ENCODE measurements at regions not wholly inside any gene's neighbourhood (a gene's known extent, or its start where the extent isn't known, plus 50 kb on each side); places are given as distances from the start of the nearest gene placed in this dataset.

DNA sequence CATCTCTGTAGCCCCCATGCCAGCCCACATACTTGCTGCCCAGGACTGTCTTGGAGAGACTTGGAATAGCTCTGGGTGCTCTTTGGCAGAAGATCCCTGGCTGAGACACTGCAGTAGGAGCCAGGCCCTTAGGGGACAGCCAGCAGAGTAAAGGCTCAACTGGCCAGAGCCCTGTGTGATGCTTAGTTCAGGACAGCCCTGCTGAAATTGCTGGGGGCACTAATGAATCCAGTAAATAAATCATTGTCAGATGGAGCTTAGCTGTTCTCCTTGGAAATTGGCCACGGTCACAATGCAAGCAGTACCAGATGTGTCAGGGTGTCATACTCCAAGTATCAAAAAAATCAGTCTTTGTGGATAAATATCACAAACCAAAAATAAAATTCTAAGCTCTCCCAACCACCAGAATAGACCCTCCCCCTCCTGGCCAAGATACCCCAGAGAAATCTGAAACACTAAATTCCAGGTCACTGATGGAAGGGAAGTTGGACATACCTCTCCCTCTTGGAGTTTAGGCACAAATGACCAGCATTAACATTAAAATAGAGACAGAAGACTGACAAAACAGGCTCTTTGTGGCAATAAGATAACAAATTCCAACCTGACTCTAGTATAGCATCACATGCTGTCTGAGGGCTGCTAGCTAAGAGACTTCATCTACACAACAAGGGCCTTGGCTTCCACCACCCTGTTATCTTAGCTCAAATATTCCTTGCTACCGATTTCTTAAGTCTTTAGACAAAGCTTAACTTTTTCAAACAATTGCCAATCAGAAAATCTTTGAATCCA, 83.2 kb upstream of the DNAH14 start:
- Histone ChIP-seq H2AK5ac (ENCODE audit: low read depth, low read length) (no peak overlapping the region), H3K56ac (ENCODE audit: extremely low read depth, insufficient read depth, low read length) (no peak overlapping the region), H3K27me3 (ENCODE audit: control insufficient read depth, insufficient read depth, low read length) (no peaks in the 10 kb centered on the region), H2AFZ (replicated peaks; ENCODE audit: low read length, poor library complexity) (no peak overlapping the region), H3K9ac (ENCODE audit: low read depth, low read length) (no peak overlapping the region), H2AK9ac (replicated peaks; ENCODE audit: low read depth, low read length, poor library complexity) (no peak overlapping the region), H3K36me3 (ENCODE audit: control insufficient read depth, insufficient read depth, low read length) (no peaks in the 10 kb centered on the region), H3K79me1 (ENCODE audit: low read depth in 1 of 2, low read length in 2 of 2) (no peaks in the 10 kb centered on the region), H3K23ac (ENCODE audit: low read depth, low read length) (no peak overlapping the region), H3K18ac (ENCODE audit: low read depth, low read length) (no peak overlapping the region), H3K14ac (replicated peaks; ENCODE audit: low read depth, low read length) (no peak overlapping the region), H2BK120ac (ENCODE audit: low read depth, low read length) (no peak overlapping the region), H2BK5ac (ENCODE audit: low read depth, low read length, poor library complexity, severe bottlenecking) (no peak overlapping the region), H2BK20ac (ENCODE audit: low read depth, low read length) (no peak overlapping the region), H2BK15ac (ENCODE audit: low read depth, low read length) (no peak overlapping the region), H4K8ac (ENCODE audit: low read depth in 2 of 2, low read length in 2 of 2) (no peak overlapping the region), H4K5ac (ENCODE audit: low read depth, low read length) (no peak overlapping the region), H3K4me1 (ENCODE audit: control insufficient read depth, insufficient read depth, low read length) (no peaks in the 10 kb centered on the region), H3K9me3 (ENCODE audit: control insufficient read depth, insufficient read depth, low read length) (no peaks in the 10 kb centered on the region), H4K91ac (ENCODE audit: insufficient read depth, low read depth, low read length) (no peak overlapping the region), H4K20me1 (ENCODE audit: insufficient read depth, low read length) (no peaks in the 10 kb centered on the region), H3K4me3 (ENCODE audit: insufficient read depth, low read depth, low read length) (no peak overlapping the region), H3K27ac (ENCODE audit: insufficient read depth, low read length) (no peak overlapping the region), H3K4ac (ENCODE audit: low read depth, low read length) (no peak overlapping the region), H3K4me2 (ENCODE audit: low read depth, low read length) (no peak overlapping the region), H3K9me1 (ENCODE audit: insufficient read depth, low read length) (no peaks in the 10 kb centered on the region)
- dilution Hi-C loops (cut with HindIII; ENCODE audit: low sequenced_read_pairs, unreplicated experiment) (no loop called here), intact Hi-C loops (cut with micrococcal nuclease) (no loop called here), in situ Hi-C loops (cut with MboI; ENCODE audit: low sequenced_read_pairs) (no loop called here)
- no TSS peak for BruUV-seq (replicated peaks)
- ChIA-PET POLR2A (ENCODE audit: unreplicated experiment) (no interaction called here), CTCF (no interaction called here)
- 41% methylated on average over 2 of the region's 2 CpGs; no CpG with 5 or more reads in 1 of the 2 experiments for WGBS, 2 experiments (ENCODE audit: extremely low coverage in 2 of 2, insufficient read length in 1 of 2)
- DNase-seq = no peak
- no peak for ATAC-seq (ENCODE audit: low read depth)
- TF ChIP-seq POLR2A (IDR thresholded peaks at IDR 0.05; ENCODE audit: low read depth, low read length) = no peak
- TF ChIP-seq, protein P1, sequence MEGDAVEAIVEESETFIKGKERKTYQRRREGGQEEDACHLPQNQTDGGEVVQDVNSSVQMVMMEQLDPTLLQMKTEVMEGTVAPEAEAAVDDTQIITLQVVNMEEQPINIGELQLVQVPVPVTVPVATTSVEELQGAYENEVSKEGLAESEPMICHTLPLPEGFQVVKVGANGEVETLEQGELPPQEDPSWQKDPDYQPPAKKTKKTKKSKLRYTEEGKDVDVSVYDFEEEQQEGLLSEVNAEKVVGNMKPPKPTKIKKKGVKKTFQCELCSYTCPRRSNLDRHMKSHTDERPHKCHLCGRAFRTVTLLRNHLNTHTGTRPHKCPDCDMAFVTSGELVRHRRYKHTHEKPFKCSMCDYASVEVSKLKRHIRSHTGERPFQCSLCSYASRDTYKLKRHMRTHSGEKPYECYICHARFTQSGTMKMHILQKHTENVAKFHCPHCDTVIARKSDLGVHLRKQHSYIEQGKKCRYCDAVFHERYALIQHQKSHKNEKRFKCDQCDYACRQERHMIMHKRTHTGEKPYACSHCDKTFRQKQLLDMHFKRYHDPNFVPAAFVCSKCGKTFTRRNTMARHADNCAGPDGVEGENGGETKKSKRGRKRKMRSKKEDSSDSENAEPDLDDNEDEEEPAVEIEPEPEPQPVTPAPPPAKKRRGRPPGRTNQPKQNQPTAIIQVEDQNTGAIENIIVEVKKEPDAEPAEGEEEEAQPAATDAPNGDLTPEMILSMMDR (conservative IDR thresholded peaks at IDR 0.05; ENCODE audit: low read depth, low read length) = no peak
- TF ChIP-seq MAZ (IDR thresholded peaks at IDR 0.05; ENCODE audit: borderline replicate concordance, low read depth, low read length) = no peak
- no peak for TF ChIP-seq SMC3 (IDR thresholded peaks at IDR 0.05; ENCODE audit: low read depth, low read length)
- TF ChIP-seq FOS (IDR thresholded peaks at IDR 0.05; ENCODE audit: low read depth, low read length) = no peak
- TF ChIP-seq, protein P2, sequence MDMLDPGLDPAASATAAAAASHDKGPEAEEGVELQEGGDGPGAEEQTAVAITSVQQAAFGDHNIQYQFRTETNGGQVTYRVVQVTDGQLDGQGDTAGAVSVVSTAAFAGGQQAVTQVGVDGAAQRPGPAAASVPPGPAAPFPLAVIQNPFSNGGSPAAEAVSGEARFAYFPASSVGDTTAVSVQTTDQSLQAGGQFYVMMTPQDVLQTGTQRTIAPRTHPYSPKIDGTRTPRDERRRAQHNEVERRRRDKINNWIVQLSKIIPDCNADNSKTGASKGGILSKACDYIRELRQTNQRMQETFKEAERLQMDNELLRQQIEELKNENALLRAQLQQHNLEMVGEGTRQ (IDR thresholded peaks at IDR 0.05; ENCODE audit: low read depth, low read length) = no peak

All from IMR-90 (cell line).